Spleen (tissue), 11 donors: ENCODE measurements at regions not wholly inside any gene's neighbourhood (a gene's known extent, or its start where the extent isn't known, plus 50 kb on each side); places are given as distances from the start of the nearest gene placed in this dataset.

ENCODE experiments used
- DNase-seq: peaks from one replicate; pipeline ENCODE4 v3.0.0-alpha.2; 2020
- H3K27ac ChIP-seq, 8 donors: fragments of 200-600 bp; sonication (generic) in 7 of 8; 1 replicate in 4 of 8; 2 replicates in 4 of 8; pipeline versions ENCODE4 v1.5.0 to v1.8.0; 2016 to 2021; ENCODE audit warnings: inconsistent platforms in 4 of 8, mild to moderate bottlenecking in 4 of 8, moderate library complexity in 1 of 8
- H3K27me3 ChIP-seq, 7 donors: fragments of 200-600 bp; sonication (generic) in 6 of 7; replicated peaks in 1 of 7; 1 replicate in 4 of 7; 2 replicates in 3 of 7; pipeline versions ENCODE4 v1.5.0 to v1.8.0; 2016 to 2021; ENCODE audit warnings: inconsistent platforms in 3 of 7, mild to moderate bottlenecking in 1 of 7
- H3K36me3 ChIP-seq, 6 donors: fragments of 200-600 bp; sonication (generic) in 5 of 6; 1 replicate in 4 of 6; 2 replicates in 2 of 6; pipeline versions ENCODE4 v1.5.0 to v1.8.0; 2016 to 2021; ENCODE audit warnings: inconsistent platforms in 2 of 6
- H3K4me1 ChIP-seq, 6 donors: fragments of 200-600 bp; sonication (generic) in 5 of 6; 1 replicate in 3 of 6; 2 replicates in 3 of 6; pipeline versions ENCODE4 v1.5.0 to v1.8.0; 2016 to 2021; ENCODE audit warnings: inconsistent platforms in 3 of 6
- H3K4me3 ChIP-seq, 8 donors: fragments of 200-600 bp; sonication (generic) in 7 of 8; 1 replicate in 4 of 8; 2 replicates in 4 of 8; pipeline versions ENCODE4 v1.5.0 to v1.8.0; 2016 to 2021; ENCODE audit warnings: inconsistent platforms in 4 of 8, mild to moderate bottlenecking in 4 of 8, moderate library complexity in 2 of 8
- H3K9me3 ChIP-seq, 8 donors: fragments of 200-600 bp; sonication (generic) in 7 of 8; 1 replicate in 4 of 8; 2 replicates in 4 of 8; pipeline versions ENCODE4 v1.5.0 to v1.8.0; 2016 to 2021; ENCODE audit warnings: inconsistent platforms in 4 of 8
- CTCF ChIP-seq, 11 experiments: fragments of 200-600 bp in 7 of 11; fragments of 450-650 bp in 4 of 11; sonication (generic) in 4 of 11; IDR thresholded peaks in 8 of 11; conservative IDR thresholded peaks in 3 of 11; 1 replicate in 7 of 11; 2 replicates in 4 of 11; pipeline versions ENCODE4 v1.4.0 to v1.8.0; 2016 to 2021; ENCODE audit warnings: antibody characterized with exemption in 11 of 11, inconsistent platforms in 4 of 11, mild to moderate bottlenecking in 1 of 11
- POLR2A ChIP-seq, 3 donors: fragments of 450-650 bp; IDR thresholded peaks; one replicate each; pipeline ENCODE4 v1.5.1; 2017; ENCODE audit warnings: antibody characterized with exemption in 3 of 3, mild to moderate bottlenecking in 1 of 3
- POLR2AphosphoS5 ChIP-seq, 3 donors: sonication (generic); formaldehyde crosslinking; IDR thresholded peaks; one replicate each; pipeline ENCODE4 v1.5.1; 2017; ENCODE audit warnings: antibody characterized with exemption in 3 of 3
- WGBS, 5 donors: extraction: QIAGEN DNeasy Blood & Tissue Kit in 3 of 5; methylation state at CpG; one replicate each; pipeline versions ENCODE4 v1.1.5 to v1.1.7; 2013 to 2018; 5-methylcytosine and 5-hydroxymethylcytosine counted together
- intact Hi-C: fragments of 100-400 bp; cut with DNase I; formaldehyde crosslinking; loops from one replicate; pipeline ENCODE4 v1.15.0; 2023; ENCODE audit warnings: low total_unique reads
- donor health status: healthy with polysubstance abuse.
- donor health status: DM: no; HTN: no; CAD: no; lungs with moderate emphysema.
- donor health status: DM: no; HTN: no; CAD: no.
- donor health status: Bipolar disorder and iron deficiency.
- donor health status: healthy.
- donor health status: DM: no; HTN: no; CAD: no.
- donor health status: DM: yes; HTN: yes; CAD: no.

- TF ChIP-seq POLR2AphosphoS5 (IDR thresholded peaks at IDR 0.05) (no peak), CTCF (IDR thresholded peaks at IDR 0.05 in 8 of 11, conservative IDR thresholded peaks at IDR 0.05 in 3 of 11) (no peak), POLR2A (IDR thresholded peaks at IDR 0.05) (no peak)
- H3K27me3 ChIP-seq: no peaks in the 10 kb centered on the region
- 87 to 100% (median 95%) methylated on average over 1 of the region's 1 CpG for WGBS, 5 donors
Observed at GRCh38 chr2:19232312-19232711, 126.1 kb downstream of the OSR1 start.

GRCh38 chr2:19231625-19232024 is 126.8 kb downstream of the OSR1 start:
- H3K9me3 ChIP-seq: no peaks in the 10 kb centered on the region
- no peak overlapping the region for H3K27ac ChIP-seq
- intact Hi-C loops: no loop called here
- 83 to 100% (median 95%) methylated on average over 2 of the region's 2 CpGs for WGBS, 5 donors
- no peak overlapping the region for H3K4me3 ChIP-seq
- no peak for DNase-seq
- no peaks in the 10 kb centered on the region for H3K36me3 ChIP-seq
- TF ChIP-seq POLR2AphosphoS5 (IDR thresholded peaks at IDR 0.05) (no peak), POLR2A (IDR thresholded peaks at IDR 0.05) (no peak), CTCF (IDR thresholded peaks at IDR 0.05 in 8 of 11, conservative IDR thresholded peaks at IDR 0.05 in 3 of 11) (no peak)
- H3K27me3 ChIP-seq: no peaks in the 10 kb centered on the region
- H3K4me1 ChIP-seq: no peaks in the 10 kb centered on the region

More at GRCh38 chr2:19232312-19232711, 126.1 kb downstream of the OSR1 start:
- no peak overlapping the region for H3K27ac ChIP-seq
- H3K4me3 ChIP-seq: no peak overlapping the region
- intact Hi-C loops: no loop called here
- no peaks in the 10 kb centered on the region for H3K9me3 ChIP-seq
- no peak for DNase-seq
- H3K4me1 ChIP-seq: no peaks in the 10 kb centered on the region
- no peaks in the 10 kb centered on the region for H3K36me3 ChIP-seq

DNA sequence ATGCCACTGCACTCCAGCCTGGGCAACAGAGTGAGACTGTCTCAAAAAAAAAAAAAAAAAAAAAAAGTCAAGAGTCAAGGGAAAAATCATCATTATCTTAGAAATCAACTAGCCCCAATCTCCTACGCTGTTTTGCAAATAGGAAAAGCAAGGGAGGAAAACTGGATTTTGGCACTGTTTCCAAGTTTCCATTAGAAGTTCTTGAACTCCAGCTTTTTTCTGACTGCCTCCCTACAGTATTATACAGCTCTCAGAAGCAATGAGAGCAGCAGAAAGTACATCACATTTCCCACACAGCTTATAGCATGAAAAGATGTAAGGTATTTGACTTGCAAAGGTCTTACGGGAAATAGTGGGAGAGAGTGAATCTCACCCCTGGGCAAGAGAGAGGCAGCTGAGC is 127.8 kb downstream of the OSR1 start:
- TF ChIP-seq POLR2AphosphoS5 (IDR thresholded peaks at IDR 0.05): no peak
- no peak for TF ChIP-seq CTCF (IDR thresholded peaks at IDR 0.05 in 8 of 11, conservative IDR thresholded peaks at IDR 0.05 in 3 of 11)
- no peak for TF ChIP-seq POLR2A (IDR thresholded peaks at IDR 0.05)
- 46 to 89% (median 87%) methylated on average over 2 of the region's 2 CpGs for WGBS, 5 donors
- Histone ChIP-seq H3K4me3 (no peak overlapping the region), H3K4me1 (no peaks in the 10 kb centered on the region), H3K9me3 (no peaks in the 10 kb centered on the region), H3K27ac (no peak overlapping the region), H3K27me3 (no peaks in the 10 kb centered on the region), H3K36me3 (no peaks in the 10 kb centered on the region)
- no peak for DNase-seq
- intact Hi-C loops: no loop called here

GRCh38 chr2:19228715-19229114 is 129.7 kb downstream of the OSR1 start:
- Histone ChIP-seq H3K27me3 (no peaks in the 10 kb centered on the region), H3K27ac (no peak overlapping the region), H3K4me3 (no peak overlapping the region), H3K9me3 (no peaks in the 10 kb centered on the region), H3K36me3 (no peaks in the 10 kb centered on the region), H3K4me1 (no peaks in the 10 kb centered on the region)
- intact Hi-C loops: no loop called here
- DNase-seq: no peak
- 69 to 83% (median 80%) methylated on average over 2 to 3 of the region's 3 CpGs for WGBS, 5 donors
- no peak for TF ChIP-seq POLR2AphosphoS5 (IDR thresholded peaks at IDR 0.05)
- TF ChIP-seq POLR2A (IDR thresholded peaks at IDR 0.05): no peak
- no peak for TF ChIP-seq CTCF (IDR thresholded peaks at IDR 0.05 in 8 of 11, conservative IDR thresholded peaks at IDR 0.05 in 3 of 11)
